WERI-Rb-1 (cell line): ENCODE measurements at regions not wholly inside any gene's neighbourhood (a gene's known extent, or its start where the extent isn't known, plus 50 kb on each side); places are given as distances from the start of the nearest gene placed in this dataset.

Source experiments
- DNase-seq: peaks from one replicate; pipeline ENCODE4 v3.0.0-alpha.2; 2020
- H3K27ac ChIP-seq: fragments of 250-450 bp; sonication (Bioruptor Pico); 2 replicates; pipeline ENCODE4 v1.5.1; 2020; ENCODE audit warnings: mild to moderate bottlenecking, moderate library complexity
- H3K27me3 ChIP-seq: fragments of 250-450 bp; sonication (Bioruptor Pico); 2 replicates; pipeline ENCODE4 v1.5.1; 2021; ENCODE audit warnings: mild to moderate bottlenecking, low read depth, moderate library complexity; ENCODE audit not compliant: insufficient read depth, severe bottlenecking
- H3K36me3 ChIP-seq: fragments of 250-450 bp; sonication (Bioruptor Pico); 2 replicates; pipeline ENCODE4 v1.5.1; 2020; ENCODE audit warnings: mild to moderate bottlenecking, moderate library complexity
- H3K4me3 ChIP-seq: 2 replicates; pipeline ENCODE4 v1.5.1; 2011; ENCODE audit warnings: low read depth, mild to moderate bottlenecking, control low read depth, low read length
- H3K9me3 ChIP-seq: fragments of 250-450 bp; sonication (Bioruptor Pico); 2 replicates; pipeline ENCODE4 v1.5.1; 2021; ENCODE audit warnings: mild to moderate bottlenecking, moderate library complexity; ENCODE audit not compliant: severe bottlenecking
- CTCF ChIP-seq: IDR thresholded peaks from 2 replicates; pipeline ENCODE4 v1.5.1; 2011; ENCODE audit warnings: low read depth, mild to moderate bottlenecking, control low read depth, inconsistent platforms, low read length

- no peak for DNase-seq
- Histone ChIP-seq H3K27me3 (no peaks in the 10 kb centered on the region), H3K9me3 (no peaks in the 10 kb centered on the region), H3K27ac (no peak overlapping the region), H3K4me3 (no peak overlapping the region), H3K36me3 (no peaks in the 10 kb centered on the region)
- no peak for TF ChIP-seq CTCF
These were observed 506.3 kb downstream of the TENT5A start for GRCh38 chr6:81246200-81246599.

GRCh38 chr6:81242624-81243023 lies 509.9 kb downstream of the TENT5A start:
- no peak overlapping the region for H3K4me3 ChIP-seq
- no peak overlapping the region for H3K27ac ChIP-seq
- no peaks in the 10 kb centered on the region for H3K36me3 ChIP-seq
- TF ChIP-seq CTCF: no peak
- no peaks in the 10 kb centered on the region for H3K9me3 ChIP-seq
- DNase-seq: no peak
- no peaks in the 10 kb centered on the region for H3K27me3 ChIP-seq

- no peak overlapping the region for H3K27ac ChIP-seq
- no peaks in the 10 kb centered on the region for H3K9me3 ChIP-seq
- no peaks in the 10 kb centered on the region for H3K36me3 ChIP-seq
- DNase-seq: no peak
- no peak overlapping the region for H3K4me3 ChIP-seq
- TF ChIP-seq CTCF: peak; percentile 30; the same call in 1 of the 2 replicates
- no peaks in the 10 kb centered on the region for H3K27me3 ChIP-seq
These were observed 511.1 kb downstream of the TENT5A start for GRCh38 chr6:81241126-81242041.

- H3K27ac ChIP-seq: no peak overlapping the region
- TF ChIP-seq CTCF: no peak
- no peaks in the 10 kb centered on the region for H3K36me3 ChIP-seq
- H3K4me3 ChIP-seq: no peak overlapping the region
- no peaks in the 10 kb centered on the region for H3K9me3 ChIP-seq
- DNase-seq: no peak
- no peaks in the 10 kb centered on the region for H3K27me3 ChIP-seq
These were observed 514.1 kb downstream of the TENT5A start for GRCh38 chr6:81238390-81238789.

- TF ChIP-seq CTCF: no peak
- no peaks in the 10 kb centered on the region for H3K36me3 ChIP-seq
- no peak overlapping the region for H3K27ac ChIP-seq
- no peak for DNase-seq
- H3K27me3 ChIP-seq: no peaks in the 10 kb centered on the region
- H3K4me3 ChIP-seq: no peak overlapping the region
- H3K9me3 ChIP-seq: no peaks in the 10 kb centered on the region
These were observed 515.3 kb downstream of the TENT5A start for GRCh38 chr6:81237226-81237625.

GRCh38 chr6:81235512-81235911 lies 517.0 kb downstream of the TENT5A start:
- DNase-seq: no peak
- no peaks in the 10 kb centered on the region for H3K36me3 ChIP-seq
- H3K27ac ChIP-seq: no peak overlapping the region
- H3K9me3 ChIP-seq: no peaks in the 10 kb centered on the region
- H3K4me3 ChIP-seq: no peak overlapping the region
- no peak for TF ChIP-seq CTCF
- no peaks in the 10 kb centered on the region for H3K27me3 ChIP-seq
